ENCODE measurements at regions not wholly inside any gene's neighbourhood (a gene's known extent, or its start where the extent isn't known, plus 50 kb on each side); places are given as distances from the start of the nearest gene placed in this dataset.

DNA sequence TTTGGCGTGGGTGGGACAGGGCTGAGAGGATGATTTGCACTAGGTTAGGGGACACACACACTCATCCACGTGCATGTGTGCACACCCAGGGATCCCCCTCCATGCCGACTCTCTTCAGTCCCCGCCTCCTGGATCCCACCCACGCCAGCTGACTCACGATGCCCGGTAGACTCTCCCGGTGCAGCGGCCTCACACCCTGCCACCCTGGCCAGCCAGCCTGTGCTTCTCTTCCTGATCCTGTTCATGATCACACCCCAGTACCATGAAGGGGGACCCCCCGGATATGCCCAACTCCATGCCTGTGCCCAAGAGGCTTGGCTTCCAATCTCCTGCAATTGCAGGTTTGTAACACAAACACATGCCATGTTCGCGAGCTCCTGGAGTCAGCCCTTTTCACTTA is 157.8 kb upstream of the HDAC4 start:
- no peak overlapping the region for H3K27ac ChIP-seq (ENCODE audit: extremely low read depth, low read depth, low read length)
- no peaks in the 10 kb centered on the region for H3K36me3 ChIP-seq (ENCODE audit: control insufficient read depth in 2 of 2, insufficient read depth in 1 of 2, low read length in 2 of 2)
- CTCF ChIA-PET = no interaction called here
- POLR2A ChIA-PET = interaction anchor here (0.5 kb wide), 1 partner anchor 99 kb away, joined by 6 read pairs; no protein-coding TSS in a partner anchor
- peaks cover 12% of the 10 kb centered on the region for H3K4me1 ChIP-seq (ENCODE audit: control insufficient read depth, insufficient read depth, low read length)
- H3K9me3 ChIP-seq (ENCODE audit: control insufficient read depth, insufficient read depth, low read depth, low read length) = no peaks in the 10 kb centered on the region
- TF ChIP-seq ZFHX2 (tag by site-specific recombination; conservative IDR thresholded peaks at IDR 0.05) (peak; percentile 27; the same call in 1 of the 2 replicates), EGR2 (tag by site-specific recombination; IDR thresholded peaks at IDR 0.05; ENCODE audit: low read depth) (peak; percentile 32; the same call in 1 of the 2 replicates), ZNF596 (tag by site-specific recombination; IDR thresholded peaks at IDR 0.05) (no peak)
- H3K4me3 ChIP-seq (ENCODE audit: low read depth, low read length) = no peak overlapping the region

DNA sequence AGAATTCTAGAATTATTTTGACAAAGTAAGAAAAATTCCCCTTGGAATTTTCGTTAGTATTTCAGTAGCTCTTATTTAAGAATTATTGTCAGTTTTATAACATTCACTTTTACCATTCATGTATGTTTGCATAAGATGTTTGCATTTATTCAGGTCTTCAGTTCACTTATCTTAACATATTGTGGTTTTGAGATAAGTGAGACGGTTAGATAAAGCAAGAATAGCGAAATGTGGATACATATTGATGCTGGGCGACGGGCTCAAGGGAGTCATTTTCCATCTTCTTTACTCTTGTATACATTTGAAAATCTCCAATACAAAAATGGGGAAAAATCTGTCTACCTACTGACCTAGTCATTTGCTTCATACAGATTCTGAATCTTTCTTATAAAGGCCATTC is 156.7 kb upstream of the HDAC4 start:
- Histone ChIP-seq H3K36me3 (ENCODE audit: control insufficient read depth in 2 of 2, insufficient read depth in 1 of 2, low read length in 2 of 2) (no peaks in the 10 kb centered on the region), H3K4me1 (ENCODE audit: control insufficient read depth, insufficient read depth, low read length) (peaks cover 12% of the 10 kb centered on the region), H3K27ac (ENCODE audit: extremely low read depth, low read depth, low read length) (no peak overlapping the region), H3K9me3 (ENCODE audit: control insufficient read depth, insufficient read depth, low read depth, low read length) (no peaks in the 10 kb centered on the region), H3K4me3 (ENCODE audit: low read depth, low read length) (no peak overlapping the region)
- ChIA-PET CTCF (interaction anchor here (0.6 kb wide), 1 partner anchor 92 kb away, joined by 3 read pairs; no protein-coding TSS in a partner anchor), POLR2A (no interaction called here)
- TF ChIP-seq, protein P1, sequence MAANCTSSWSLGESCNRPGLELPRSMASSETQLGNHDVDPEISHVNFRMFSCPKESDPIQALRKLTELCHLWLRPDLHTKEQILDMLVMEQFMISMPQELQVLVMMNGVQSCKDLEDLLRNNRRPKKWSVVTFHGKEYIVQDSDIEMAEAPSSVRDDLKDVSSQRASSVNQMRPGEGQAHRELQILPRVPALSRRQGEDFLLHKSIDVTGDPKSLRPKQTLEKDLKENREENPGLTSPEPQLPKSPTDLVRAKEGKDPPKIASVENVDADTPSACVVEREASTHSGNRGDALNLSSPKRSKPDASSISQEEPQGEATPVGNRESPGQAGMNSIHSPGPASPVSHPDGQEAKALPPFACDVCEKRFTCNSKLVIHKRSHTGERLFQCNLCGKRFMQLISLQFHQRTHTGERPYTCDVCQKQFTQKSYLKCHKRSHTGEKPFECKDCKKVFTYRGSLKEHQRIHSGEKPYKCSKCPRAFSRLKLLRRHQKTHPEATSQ (tag by site-specific recombination; IDR thresholded peaks at IDR 0.05) = no peak
- TF ChIP-seq KLF10 (tag by site-specific recombination; IDR thresholded peaks at IDR 0.05) = no peak
- no peak for TF ChIP-seq MZF1 (tag by site-specific recombination; IDR thresholded peaks at IDR 0.05; ENCODE audit: borderline replicate concordance)
- no peak for TF ChIP-seq ZNF354C (tag by site-specific recombination; IDR thresholded peaks at IDR 0.05; ENCODE audit: borderline replicate concordance, low read depth)
- TF ChIP-seq PRDM1 (tag by site-specific recombination; IDR thresholded peaks at IDR 0.05) = no peak
- TF ChIP-seq ZNF501 (tag by site-specific recombination; IDR thresholded peaks at IDR 0.05) = no peak
- TF ChIP-seq ZNF366 (tag by site-specific recombination; conservative IDR thresholded peaks at IDR 0.05) = no peak
- no peak for TF ChIP-seq ZNF391 (tag by site-specific recombination; IDR thresholded peaks at IDR 0.05; ENCODE audit: borderline replicate concordance, low read depth)
- TF ChIP-seq, protein P2, sequence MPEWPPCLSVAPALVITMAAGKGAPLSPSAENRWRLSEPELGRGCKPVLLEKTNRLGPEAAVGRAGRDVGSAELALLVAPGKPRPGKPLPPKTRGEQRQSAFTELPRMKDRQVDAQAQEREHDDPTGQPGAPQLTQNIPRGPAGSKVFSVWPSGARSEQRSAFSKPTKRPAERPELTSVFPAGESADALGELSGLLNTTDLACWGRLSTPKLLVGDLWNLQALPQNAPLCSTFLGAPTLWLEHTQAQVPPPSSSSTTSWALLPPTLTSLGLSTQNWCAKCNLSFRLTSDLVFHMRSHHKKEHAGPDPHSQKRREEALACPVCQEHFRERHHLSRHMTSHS (tag by site-specific recombination; IDR thresholded peaks at IDR 0.05) = no peak
- TF ChIP-seq ZNF629 (tag by site-specific recombination; IDR thresholded peaks at IDR 0.05) = no peak
- TF ChIP-seq, protein P3, sequence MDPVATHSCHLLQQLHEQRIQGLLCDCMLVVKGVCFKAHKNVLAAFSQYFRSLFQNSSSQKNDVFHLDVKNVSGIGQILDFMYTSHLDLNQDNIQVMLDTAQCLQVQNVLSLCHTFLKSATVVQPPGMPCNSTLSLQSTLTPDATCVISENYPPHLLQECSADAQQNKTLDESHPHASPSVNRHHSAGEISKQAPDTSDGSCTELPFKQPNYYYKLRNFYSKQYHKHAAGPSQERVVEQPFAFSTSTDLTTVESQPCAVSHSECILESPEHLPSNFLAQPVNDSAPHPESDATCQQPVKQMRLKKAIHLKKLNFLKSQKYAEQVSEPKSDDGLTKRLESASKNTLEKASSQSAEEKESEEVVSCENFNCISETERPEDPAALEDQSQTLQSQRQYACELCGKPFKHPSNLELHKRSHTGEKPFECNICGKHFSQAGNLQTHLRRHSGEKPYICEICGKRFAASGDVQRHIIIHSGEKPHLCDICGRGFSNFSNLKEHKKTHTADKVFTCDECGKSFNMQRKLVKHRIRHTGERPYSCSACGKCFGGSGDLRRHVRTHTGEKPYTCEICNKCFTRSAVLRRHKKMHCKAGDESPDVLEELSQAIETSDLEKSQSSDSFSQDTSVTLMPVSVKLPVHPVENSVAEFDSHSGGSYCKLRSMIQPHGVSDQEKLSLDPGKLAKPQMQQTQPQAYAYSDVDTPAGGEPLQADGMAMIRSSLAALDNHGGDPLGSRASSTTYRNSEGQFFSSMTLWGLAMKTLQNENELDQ (tag by site-specific recombination; IDR thresholded peaks at IDR 0.05; ENCODE audit: low read depth) = no peak
- TF ChIP-seq, protein P4, sequence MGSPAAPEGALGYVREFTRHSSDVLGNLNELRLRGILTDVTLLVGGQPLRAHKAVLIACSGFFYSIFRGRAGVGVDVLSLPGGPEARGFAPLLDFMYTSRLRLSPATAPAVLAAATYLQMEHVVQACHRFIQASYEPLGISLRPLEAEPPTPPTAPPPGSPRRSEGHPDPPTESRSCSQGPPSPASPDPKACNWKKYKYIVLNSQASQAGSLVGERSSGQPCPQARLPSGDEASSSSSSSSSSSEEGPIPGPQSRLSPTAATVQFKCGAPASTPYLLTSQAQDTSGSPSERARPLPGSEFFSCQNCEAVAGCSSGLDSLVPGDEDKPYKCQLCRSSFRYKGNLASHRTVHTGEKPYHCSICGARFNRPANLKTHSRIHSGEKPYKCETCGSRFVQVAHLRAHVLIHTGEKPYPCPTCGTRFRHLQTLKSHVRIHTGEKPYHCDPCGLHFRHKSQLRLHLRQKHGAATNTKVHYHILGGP (tag by site-specific recombination; IDR thresholded peaks at IDR 0.05) = no peak

DNA sequence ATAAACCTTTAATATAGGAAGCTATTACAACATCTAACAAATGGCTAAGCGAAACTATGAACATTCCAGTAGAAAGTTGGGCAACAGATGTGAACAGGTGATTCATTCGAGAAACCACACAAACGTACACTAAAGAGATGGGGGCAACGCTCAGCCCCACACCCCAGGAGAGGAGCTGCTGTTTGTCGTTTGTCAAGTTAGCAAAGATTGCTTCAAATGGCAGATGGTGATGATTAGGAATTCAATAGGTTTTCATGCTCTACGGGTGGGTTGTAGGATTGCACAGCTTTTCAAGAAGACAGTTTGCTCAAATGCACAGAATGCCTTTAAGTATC is 154.7 kb upstream of the HDAC4 start:
- Histone ChIP-seq H3K27ac (ENCODE audit: extremely low read depth, low read depth, low read length) (no peak overlapping the region), H3K9me3 (ENCODE audit: control insufficient read depth, insufficient read depth, low read depth, low read length) (no peaks in the 10 kb centered on the region), H3K4me1 (ENCODE audit: control insufficient read depth, insufficient read depth, low read length) (peaks cover 12% of the 10 kb centered on the region), H3K36me3 (ENCODE audit: control insufficient read depth in 2 of 2, insufficient read depth in 1 of 2, low read length in 2 of 2) (no peaks in the 10 kb centered on the region), H3K4me3 (ENCODE audit: low read depth, low read length) (no peak overlapping the region)
- POLR2A ChIA-PET = no interaction called here
- CTCF ChIA-PET = interaction anchor here (0.6 kb wide), 1 partner anchor 181 kb away, joined by 3 read pairs; no protein-coding TSS in a partner anchor
- no peak for TF ChIP-seq HOXA7 (CRISPR knock-in tag; IDR thresholded peaks at IDR 0.05; ENCODE audit: borderline replicate concordance)
- TF ChIP-seq ZNF248 (tag by site-specific recombination; IDR thresholded peaks at IDR 0.05) = no peak
- TF ChIP-seq ZNF561 (tag by site-specific recombination; IDR thresholded peaks at IDR 0.05; ENCODE audit: borderline replicate concordance) = no peak
- TF ChIP-seq ZNF610 (tag by site-specific recombination; IDR thresholded peaks at IDR 0.05; ENCODE audit: borderline replicate concordance) = no peak
- TF ChIP-seq, protein P5, sequence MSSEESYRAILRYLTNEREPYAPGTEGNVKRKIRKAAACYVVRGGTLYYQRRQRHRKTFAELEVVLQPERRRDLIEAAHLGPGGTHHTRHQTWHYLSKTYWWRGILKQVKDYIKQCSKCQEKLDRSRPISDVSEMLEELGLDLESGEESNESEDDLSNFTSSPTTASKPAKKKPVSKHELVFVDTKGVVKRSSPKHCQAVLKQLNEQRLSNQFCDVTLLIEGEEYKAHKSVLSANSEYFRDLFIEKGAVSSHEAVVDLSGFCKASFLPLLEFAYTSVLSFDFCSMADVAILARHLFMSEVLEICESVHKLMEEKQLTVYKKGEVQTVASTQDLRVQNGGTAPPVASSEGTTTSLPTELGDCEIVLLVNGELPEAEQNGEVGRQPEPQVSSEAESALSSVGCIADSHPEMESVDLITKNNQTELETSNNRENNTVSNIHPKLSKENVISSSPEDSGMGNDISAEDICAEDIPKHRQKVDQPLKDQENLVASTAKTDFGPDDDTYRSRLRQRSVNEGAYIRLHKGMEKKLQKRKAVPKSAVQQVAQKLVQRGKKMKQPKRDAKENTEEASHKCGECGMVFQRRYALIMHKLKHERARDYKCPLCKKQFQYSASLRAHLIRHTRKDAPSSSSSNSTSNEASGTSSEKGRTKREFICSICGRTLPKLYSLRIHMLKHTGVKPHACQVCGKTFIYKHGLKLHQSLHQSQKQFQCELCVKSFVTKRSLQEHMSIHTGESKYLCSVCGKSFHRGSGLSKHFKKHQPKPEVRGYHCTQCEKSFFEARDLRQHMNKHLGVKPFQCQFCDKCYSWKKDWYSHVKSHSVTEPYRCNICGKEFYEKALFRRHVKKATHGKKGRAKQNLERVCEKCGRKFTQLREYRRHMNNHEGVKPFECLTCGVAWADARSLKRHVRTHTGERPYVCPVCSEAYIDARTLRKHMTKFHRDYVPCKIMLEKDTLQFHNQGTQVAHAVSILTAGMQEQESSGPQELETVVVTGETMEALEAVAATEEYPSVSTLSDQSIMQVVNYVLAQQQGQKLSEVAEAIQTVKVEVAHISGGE (tag by site-specific recombination; conservative IDR thresholded peaks at IDR 0.05; ENCODE audit: low read depth) = no peak
- no peak for TF ChIP-seq ZBTB1 (tag by site-specific recombination; IDR thresholded peaks at IDR 0.05)

All from HEK293 (cell line).